Glomerular visceral epithelial cell (primary cell): ENCODE measurements at regions not wholly inside any gene's neighbourhood (a gene's known extent, or its start where the extent isn't known, plus 50 kb on each side); places are given as distances from the start of the nearest gene placed in this dataset.
"Not testable (repeated sequence)": the region's sequence is repeated elsewhere in the genome, so short reads cannot be mapped to it uniquely, and the experiment has no call there.

Experiments
- DNase-seq: peaks from one replicate; pipeline ENCODE4 v3.0.0-alpha.2; 2016; ENCODE audit errors: extremely low spot score

DNA sequence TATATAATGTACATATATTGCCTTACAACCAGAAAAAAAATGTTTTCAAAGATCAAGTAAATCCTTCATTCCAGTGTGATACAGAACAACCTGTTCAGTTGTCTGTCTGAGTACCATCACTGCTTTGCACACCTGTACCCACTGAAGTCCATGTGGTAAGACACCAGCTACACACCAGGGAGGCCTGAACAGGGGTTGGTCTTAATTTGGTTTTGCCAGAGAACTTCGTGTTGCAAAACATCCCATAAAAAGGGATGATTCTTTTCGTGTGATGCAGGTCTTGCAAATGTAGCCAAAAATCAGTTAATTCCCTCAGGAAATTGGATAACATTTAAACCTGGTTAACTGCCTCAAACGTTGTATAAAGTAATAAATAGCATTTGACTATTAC is 73.7 kb upstream of the SLC1A4 start:
- DNase-seq, result no peak

DNA sequence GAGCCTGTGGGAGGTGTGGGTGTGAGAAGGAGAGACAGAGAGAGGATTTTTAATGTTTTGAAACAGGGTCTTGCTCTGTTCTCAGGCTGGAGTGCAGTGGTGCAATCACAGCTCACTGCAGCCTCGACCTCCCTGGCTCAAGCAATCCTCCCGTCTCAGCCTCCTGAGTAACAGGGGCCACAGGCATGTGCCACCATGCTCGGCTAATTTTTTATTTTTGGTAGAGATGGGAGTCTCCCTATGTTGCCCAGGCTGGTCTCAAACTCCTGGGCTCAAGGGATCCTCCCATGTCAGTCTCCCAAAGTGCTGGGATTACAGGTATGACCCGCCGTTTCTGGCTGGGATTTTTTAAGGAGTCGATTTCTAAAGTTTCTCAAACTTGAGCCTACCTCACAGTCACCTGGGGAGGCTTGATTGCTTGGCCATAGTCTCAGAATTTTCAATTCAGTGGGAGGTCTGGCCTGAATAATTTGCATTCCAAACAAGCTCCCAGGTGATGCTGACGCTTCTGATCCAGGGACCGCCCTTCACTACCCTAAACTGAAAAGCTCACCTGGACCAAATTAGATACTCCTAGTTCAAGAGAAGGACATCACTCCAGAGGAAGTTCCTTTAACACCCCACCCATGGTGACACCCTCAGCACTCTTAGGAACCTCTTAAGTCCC is 70.8 kb upstream of the SLC1A4 start:
- DNase-seq, result no peak

DNA sequence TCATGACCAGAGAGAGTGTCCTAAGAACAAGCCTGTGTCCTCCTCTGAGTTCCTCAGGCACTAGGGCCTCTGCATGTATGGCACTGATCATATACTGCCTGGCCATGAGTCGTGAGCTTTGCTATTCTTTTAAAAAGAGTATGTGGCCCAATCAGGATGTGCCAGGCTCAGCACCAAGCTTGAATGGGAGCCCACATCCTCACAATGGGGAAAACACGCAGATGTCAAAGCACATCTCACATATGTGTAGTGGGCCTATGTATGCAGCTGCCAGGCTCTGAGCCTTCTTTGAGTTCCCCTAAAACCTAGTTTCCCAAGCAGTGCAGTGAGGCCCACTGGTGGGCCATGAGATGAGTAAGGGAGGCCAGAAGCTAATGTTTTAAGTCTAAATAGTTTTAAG is 69.9 kb upstream of the SLC1A4 start:
- DNase-seq, result no peak

DNA sequence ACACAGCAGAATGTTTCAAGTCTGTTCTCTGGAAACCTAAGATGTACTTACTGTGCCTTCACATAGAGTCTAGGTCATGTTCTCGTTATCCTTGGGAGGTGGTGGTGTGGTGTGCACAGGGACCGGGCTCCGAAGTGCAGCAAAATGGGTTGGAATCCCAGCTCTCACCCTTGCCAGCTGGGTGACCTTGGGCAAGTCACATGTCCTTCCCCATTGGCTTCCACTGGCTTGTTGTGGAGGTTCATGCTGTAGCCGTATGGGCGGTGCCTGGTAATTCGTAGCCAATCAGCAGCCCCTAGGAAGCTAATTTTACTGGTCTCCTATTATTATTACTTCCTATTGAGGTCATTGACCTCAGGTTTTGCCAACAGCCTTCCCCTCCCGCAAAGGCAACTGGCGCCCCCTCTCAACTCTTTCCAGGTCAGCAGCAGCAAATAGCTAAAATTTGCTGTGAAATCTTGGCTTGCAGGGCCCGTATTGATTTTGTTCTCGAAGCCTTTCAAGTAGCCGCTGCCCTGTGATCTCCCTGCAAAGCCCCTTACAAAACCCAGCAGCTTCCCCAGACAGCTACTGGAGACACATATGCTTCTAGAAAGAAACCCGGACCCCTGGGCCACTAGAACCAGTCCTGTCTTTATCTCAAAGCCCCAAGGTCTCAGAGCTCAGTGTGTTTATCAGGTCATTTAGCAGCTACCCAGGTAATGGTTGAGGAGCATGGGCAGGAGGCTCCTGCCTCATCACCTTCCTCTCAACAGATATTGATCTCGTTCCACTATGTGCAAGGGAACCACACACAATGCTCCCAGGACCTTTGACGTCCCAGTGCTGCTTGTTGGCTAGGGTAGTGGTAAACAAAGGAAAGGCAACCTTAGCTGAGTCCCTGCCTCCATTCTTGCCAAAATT is 66.5 kb upstream of the SLC1A4 start:
- no peak for DNase-seq

DNA sequence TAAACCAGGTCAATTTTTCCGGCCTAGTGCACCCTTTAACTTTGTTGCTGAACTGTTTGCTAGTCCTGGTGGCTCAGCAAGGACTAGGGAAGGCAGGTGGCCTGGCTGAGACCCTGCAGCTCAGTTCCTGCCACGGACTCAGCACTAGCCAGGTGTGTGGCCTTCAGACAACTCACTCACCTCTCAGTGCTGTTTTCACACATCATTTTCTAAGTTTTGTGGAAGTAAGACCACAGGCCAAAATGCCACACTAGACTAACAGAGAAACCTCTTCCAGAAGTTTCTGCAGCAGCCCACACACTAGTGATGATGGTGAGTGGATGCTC is 65.9 kb upstream of the SLC1A4 start:
- no peak for DNase-seq

DNA sequence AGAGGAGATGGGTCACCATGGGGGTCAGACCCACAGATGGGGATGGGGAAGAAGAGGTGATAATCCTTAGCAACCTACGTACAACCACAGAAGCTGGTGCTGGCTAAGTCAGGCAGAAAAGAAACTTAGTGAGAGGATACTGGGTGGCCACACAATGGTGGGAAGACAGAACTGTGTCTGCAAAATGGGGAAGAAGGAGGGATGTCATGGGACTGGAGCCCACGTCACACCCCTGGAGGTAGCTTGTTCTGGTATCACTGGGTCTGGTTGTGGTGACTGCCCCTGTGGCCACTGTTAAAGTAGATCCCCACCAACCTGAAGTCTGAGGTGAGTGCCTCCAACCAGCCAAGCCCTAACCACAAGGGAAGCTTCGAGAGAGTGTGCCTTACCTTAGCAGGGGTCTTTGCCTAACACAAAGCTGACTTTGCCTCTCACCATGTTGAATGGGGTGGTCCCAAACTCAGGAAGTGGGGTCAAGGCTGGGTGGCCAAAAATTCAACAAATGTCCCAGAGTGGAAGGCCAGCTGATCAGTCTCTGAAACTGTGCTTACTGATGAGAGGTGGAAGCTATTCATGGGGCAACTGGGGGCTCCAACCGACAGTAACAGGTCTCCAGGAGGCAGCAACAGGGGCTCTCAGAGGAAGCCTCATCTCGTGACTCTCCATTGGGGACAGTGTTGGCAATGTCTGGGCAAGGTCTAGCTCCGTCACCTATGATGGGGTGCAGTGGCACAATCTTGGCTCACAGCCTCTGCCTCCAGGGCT is 64.8 kb upstream of the SLC1A4 start:
- no peak for DNase-seq

DNA sequence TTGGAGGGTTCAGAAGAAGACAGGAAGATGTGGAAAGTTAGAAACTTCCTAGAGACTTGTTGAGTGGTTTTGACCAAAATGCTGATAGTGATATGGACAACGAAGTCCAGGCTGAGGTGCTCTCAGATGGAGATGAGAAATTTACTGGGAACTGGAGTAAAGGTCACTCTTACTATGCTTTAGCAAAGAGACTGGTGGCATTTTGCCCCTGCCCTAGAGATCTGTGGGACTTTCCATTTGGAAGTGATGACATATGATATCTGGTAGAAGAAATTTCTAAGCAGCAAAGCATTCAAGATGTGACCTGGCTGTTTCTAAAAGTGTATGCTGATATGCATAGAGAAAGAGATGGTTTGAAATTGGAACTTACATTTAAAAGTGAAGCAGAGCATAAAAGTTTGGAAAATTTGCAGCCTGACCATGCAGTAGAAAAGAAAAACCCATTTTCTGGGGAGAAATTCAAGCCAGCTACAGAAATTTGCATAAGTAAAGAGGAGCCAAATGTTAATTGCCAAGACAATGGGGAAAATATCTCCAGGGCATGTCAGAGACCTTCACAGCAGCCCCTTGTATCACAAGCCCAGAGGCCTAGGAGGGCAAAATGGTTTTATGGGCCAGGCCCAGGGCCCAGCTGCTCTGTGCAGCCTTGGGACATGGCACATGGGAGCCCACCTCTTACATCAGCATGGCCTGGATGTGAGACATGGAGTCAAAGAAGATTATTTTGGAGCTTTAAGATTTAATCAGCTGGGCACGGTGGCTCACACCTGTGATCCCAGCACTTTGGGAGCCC is 63.1 kb upstream of the SLC1A4 start:
- not testable (repeated sequence) for DNase-seq

DNA sequence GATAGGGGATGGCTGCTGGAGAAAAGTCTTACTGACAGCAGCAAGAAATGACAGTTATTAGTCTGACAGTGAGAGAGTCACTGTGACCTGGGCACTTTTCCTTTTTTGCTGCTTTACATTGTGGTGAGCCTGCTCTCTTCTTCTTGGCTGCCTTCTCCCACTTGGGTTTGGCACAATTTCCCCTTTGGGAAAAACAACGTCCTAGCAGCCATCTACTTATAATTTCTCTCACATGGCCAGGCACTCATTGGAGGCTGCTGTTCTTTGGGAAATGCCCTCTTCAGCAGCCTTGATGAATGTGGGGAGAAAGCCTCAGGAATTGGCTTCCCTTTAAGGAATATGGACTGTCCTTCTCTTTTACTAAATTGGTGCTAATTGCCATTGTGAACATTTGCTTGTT is 60.4 kb upstream of the SLC1A4 start:
- no peak for DNase-seq

DNA sequence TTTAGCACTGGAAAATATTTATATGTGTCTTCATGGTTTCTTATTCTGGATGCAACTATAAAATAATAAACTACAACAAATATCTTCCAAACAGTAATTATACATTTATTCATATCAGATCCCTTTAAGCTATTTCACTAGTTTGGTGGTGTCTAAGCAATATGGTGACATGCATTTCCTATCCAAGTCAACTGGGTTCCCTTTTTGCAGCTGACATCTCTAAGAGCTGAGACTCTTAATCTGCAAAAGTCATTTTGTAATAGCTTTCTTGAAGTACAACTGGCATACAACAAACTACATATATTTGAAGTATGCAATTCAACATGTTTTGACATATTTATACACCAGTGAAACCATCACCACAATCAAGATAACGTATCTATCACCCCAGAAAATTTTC is 59.9 kb upstream of the SLC1A4 start:
- no peak for DNase-seq

DNA sequence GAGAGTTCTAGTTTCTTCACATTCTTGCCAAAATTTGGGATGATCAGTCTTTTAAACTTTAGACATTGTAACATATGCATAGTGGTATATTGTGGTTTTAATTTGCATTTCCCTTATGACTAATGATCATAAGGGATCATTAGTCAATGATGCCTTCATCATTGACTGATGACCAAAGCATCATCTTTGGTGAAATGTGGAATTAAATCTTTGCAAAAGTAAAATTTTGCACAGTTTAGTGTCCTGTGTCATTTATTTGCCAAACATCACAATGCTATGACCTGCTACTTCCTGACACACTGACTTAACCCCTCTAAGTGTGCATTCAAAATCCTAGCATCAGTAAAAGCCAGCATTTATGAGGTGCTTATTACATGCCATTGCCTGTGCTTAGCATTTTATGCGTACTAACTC is 58.9 kb upstream of the SLC1A4 start:
- no peak for DNase-seq

DNA sequence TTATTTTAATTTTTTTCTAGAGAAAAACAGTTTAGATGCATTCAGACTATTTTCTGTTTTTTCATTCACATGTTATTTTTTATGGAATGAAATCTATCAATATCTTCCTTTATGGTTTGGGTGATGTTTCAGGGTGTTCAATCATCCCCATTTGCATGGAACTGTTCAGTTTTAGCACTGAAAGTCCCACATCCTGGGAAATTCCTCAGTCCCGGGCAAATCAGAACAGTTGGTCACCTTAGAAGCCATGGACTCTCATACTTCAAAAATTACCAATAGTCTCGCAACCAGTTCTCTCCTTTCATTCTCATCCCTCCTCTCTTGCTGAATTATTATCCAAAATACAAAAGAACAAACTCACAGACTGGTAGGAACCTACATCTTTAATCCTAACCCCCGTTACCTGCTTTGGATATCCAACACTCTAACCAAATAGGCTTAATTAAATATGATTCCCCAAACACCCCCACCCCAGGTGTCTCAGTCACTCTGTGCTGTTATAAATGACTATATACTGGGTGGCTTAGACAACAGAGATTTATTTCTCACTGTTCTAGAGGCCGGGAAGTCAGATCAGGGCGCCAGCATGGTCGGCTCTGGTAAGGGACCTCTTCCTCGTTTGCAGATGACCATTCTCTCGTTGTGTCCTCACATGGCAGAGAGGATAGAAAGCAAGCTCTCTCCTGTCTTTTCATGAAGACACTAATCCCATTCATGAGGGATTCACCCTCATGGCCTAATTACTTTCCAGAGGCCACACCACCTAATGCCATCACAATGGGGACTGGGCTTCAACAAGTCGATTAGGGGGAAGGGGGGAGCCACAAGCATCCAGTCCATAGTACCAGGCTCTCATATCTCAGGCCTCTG is 57.7 kb upstream of the SLC1A4 start:
- DNase-seq, result no peak

DNA sequence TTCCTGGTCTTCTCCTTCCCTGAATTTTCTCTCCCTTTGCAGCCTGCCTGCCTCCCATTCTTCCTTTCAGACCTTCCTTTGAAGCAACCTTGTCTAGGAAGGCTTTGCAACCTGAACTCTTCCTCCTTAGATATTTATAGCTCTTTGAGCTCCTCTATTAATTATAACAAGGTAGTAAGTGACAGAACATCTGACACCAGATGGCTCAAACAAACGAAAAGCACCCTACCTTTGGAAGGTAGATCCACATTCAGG is 57.2 kb upstream of the SLC1A4 start:
- no peak for DNase-seq

DNA sequence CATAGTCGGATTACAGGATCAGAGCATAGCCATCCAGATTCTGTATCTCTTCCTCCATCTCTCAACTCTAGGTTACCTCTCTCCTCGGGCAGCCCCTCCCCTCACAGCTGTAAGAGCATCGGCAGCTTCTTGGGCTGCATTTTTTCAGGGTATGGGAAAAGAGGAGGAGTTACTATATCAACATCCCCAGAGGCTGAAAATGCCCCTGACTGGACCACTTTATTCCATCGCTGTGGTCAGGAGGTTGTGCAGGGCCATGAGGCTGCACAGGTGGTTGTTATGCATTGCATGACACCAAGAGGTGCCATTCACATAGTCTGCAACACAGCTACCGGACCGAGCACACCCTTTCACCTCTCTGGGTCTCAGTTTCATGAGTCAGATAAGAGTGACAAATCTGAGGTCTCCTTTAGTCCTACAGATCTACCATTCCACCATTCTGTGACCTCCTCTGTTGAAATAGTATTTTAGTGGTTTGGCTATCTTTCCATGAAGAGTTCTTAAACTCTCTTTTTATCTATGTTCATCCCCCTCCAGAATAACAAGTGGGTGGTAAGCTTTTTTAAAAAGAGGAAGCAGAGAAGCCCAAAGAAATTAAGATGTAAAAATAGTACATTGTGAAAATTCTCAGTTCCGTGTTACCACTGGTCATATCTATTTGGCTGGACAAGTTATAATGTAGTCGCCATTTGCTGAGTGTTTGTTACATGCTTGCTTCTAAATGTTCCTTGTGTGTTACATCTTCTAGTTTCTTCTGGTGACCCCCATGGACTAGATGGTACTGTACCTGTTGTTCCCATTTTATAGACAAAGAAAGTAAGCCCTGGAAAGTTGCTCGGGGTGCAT is 56.6 kb upstream of the SLC1A4 start:
- no peak for DNase-seq

DNA sequence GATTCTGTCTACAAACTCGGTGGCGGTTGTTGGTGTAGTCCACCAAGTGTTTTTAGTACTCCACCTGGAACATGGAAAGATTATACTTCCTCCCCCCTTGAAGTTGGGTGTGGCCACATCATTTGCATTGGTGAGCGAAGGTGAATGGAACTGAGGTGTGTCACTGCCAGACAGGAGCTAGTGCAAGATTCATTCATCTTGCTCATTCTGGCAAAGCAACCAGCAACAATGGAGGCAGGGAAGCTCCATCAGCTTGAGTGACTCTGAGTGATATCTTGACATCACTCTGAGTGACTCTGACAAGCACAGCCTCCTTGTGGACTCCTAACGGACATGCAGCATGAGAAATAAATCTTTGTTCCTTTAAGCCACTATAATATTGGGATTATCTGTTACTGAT is 54.7 kb upstream of the SLC1A4 start:
- no peak for DNase-seq

DNA sequence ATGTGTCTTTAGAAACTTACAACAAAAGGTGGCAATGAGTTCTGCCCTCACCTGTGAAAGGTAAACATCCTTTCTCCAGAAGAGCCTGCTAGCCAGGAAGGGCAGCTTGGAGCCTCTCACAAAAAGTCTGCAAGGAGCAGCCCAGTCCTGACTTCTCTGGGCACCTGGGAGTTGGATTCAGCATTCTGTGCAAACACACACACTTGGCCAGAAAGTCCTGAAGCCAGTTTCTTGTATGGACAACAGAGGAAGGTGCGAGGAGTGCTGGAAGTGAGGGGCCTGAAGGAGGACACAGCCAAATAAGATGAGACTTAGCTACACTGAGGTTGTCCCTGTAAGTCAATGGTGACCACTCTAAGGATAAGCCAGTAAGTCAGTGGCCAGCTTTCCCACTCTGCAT is 52.4 kb upstream of the SLC1A4 start:
- DNase-seq, result no peak

DNA sequence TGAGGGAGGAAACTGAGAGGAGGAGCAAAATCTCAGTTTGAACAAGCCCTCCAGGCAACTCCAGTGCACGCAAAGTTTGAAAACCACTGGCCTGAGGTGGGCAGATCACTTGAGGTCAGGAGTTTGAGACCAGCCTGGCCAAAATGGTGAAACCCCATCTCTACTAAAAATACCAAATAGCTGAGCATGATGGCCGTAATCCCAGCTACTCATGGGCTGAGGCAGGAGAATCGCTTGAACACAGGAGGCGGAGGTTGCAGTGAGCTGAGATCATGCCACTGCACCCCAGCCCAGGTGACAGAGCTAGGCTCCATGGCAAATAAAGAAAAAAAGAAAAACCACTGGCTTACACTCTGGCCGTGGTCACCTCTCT is 51.9 kb upstream of the SLC1A4 start:
- not testable (repeated sequence) for DNase-seq

DNA sequence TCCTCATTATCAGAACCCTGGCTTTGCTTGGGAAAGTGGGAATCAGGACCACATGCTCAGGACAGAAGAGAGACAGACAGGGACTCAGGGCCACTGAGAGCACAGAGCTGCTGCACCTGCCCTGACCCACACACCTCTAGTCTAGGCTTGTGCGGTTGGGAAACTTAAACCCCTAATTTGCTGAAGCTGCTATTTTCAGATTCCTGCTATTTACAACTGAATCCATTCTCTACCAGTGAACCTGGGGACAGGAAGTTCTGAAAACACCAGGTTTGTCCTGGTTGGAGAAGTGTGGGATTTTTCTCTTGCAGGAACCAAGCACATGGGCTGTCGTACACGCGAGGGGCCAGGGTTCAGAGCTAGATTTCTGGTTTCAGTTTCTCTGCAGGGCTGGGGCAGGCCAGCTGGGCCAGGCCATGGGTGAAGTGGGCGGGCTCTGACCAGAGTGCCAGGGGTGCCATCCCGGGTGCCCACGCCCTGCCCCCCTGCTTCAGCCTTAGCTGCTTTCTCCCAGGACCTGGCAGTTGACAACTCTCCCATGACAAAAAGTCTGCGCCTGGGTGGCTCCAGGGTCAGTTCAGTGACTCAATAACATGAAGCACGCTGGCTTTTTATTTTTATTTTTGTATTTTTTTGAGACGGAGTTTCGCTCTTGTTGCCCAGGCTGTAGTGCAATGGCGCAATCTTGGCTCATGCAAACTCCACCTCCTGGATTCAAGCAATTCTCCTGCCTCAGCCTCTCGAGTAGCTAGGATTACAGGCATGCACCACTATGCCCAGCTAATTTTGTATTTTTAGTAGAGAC is 51.3 kb upstream of the SLC1A4 start:
- DNase-seq, result no peak

DNA sequence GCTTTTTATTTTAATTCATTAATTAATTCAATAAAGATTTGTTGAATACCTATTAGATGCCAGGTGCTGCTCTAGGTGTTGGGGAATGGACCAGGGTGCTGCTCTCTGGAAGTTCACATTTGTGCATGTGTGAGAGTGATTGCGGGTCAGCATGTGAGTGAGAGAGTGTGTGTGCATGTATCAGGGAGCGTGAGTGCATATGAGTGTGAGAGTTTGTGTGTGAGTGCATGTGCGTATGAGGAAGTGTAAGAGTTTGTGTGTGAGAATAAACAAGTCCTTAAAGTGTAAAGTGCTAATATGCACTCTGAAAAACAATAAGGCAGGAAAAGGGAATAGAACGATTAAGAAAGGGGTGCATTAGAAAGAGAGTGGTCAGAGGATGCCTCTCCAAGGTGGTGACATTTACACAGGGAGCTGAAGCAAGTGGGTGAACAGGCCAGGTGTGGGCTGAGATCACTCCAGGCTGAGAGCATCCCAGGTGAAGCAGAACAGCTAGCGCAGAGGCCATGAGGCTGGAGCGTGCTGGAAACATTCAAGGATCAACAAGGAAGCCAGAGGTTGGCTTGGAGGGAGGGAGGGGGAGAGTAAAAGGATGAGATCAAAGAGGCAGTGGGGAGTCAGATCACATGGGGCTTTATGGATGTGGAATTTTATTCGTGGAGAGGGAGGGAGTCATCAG is 50.5 kb upstream of the SLC1A4 start:
- DNase-seq, result no peak

DNA sequence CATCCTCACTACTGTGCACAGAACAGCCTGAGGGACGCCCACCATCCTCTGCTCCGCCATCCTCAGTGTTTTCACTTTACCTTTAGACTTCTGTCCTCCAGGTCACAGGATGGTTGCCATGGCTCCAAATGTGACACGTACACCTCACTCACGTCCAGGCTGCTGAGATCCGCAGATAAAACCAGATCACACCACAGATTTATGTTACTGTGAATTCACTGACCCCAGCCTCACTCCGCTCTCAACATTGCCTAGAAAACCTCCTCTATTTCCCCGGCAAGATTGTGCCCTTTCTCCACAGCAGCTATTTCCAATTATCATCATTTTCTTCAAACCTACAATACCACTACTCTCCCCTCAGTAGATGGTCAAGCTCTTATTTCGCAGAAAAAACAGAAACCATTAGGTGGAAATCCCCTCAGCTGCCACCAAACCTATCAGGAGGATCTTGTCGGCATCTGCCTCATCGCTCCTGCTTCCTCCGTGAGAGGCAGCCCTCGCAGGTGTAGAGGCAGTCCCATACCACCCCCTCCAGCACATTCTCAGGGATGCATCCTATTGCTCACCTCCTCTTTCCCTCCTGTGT is 49.8 kb upstream of the SLC1A4 start:
- DNase-seq, result no peak
